ENCODE measurements at regions not wholly inside any gene's neighbourhood (a gene's known extent, or its start where the extent isn't known, plus 50 kb on each side); places are given as distances from the start of the nearest gene placed in this dataset.

GRCh38 chr9:135226369-135227050 is 139.0 kb downstream of the OLFM1 start:
- TF ChIP-seq, protein P1, sequence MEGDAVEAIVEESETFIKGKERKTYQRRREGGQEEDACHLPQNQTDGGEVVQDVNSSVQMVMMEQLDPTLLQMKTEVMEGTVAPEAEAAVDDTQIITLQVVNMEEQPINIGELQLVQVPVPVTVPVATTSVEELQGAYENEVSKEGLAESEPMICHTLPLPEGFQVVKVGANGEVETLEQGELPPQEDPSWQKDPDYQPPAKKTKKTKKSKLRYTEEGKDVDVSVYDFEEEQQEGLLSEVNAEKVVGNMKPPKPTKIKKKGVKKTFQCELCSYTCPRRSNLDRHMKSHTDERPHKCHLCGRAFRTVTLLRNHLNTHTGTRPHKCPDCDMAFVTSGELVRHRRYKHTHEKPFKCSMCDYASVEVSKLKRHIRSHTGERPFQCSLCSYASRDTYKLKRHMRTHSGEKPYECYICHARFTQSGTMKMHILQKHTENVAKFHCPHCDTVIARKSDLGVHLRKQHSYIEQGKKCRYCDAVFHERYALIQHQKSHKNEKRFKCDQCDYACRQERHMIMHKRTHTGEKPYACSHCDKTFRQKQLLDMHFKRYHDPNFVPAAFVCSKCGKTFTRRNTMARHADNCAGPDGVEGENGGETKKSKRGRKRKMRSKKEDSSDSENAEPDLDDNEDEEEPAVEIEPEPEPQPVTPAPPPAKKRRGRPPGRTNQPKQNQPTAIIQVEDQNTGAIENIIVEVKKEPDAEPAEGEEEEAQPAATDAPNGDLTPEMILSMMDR (IDR thresholded peaks at IDR 0.05; ENCODE audit: poor library complexity), result no peak
- TF ChIP-seq EZH2phosphoT487 (IDR thresholded peaks at IDR 0.05; ENCODE audit: low read depth, severe bottlenecking, unreplicated experiment) (no peak), EZH2 (IDR thresholded peaks at IDR 0.05; ENCODE audit: borderline replicate concordance) (no peak)
- Histone ChIP-seq H4K20me1 (ENCODE audit: insufficient read depth, poor library complexity, severe bottlenecking) (no peaks in the 10 kb centered on the region), H3K4me1 (ENCODE audit: insufficient read depth) (no peaks in the 10 kb centered on the region), H3K36me3 (replicated peaks; ENCODE audit: insufficient read depth, low read depth) (no peaks in the 10 kb centered on the region), H3K9me2 (replicated peaks; ENCODE audit: insufficient read depth) (no peaks in the 10 kb centered on the region), H3K4me2 (no peak overlapping the region), H3K27me3 (no peaks in the 10 kb centered on the region), H3K9me3 (ENCODE audit: low read depth) (no peaks in the 10 kb centered on the region), H2AFZ (no peak overlapping the region), H3K4me3 (no peak overlapping the region), H3K79me2 (no peaks in the 10 kb centered on the region), H3K27ac (no peak overlapping the region)
- DNase-seq (ENCODE audit: low spot score), result no peak
- 97% methylated on average over 5 of the region's 5 CpGs for WGBS (ENCODE audit: low lambda C conversion rate, missing lambda C conversion rate)

DNA sequence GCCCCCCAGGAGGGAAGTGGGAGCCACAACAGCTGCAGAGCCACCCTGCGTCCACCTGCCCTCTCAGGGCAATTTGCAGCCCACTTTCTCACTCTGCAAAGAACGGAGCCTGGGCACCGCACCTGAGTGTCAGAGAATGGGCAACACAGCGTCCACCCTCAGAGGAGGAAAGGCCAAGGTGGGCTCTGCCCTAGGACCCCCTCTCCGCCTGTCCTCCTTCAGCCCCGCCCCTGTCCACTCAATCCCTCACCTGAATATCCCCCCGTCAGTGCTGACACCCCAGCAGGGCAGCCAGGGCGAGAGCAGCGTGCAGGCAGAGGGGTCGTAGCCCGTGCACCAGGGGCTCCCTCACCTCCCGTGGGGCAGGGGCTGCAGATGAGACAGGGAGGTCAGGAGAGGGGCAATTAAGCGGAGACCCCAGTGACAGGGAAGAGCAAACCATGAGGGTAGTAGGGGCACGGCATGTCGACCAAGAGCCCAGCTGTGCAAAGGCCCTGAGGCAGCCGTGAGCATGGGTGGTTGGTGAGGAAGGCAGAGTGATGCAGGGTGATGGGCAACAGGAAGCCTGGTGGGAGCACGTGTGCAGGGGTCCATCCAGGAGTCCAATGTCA is 140.3 kb downstream of the OLFM1 start:
- no peaks in the 10 kb centered on the region for H3K4me1 ChIP-seq (ENCODE audit: insufficient read depth)
- no peak for DNase-seq (ENCODE audit: low spot score)
- TF ChIP-seq EZH2phosphoT487 (IDR thresholded peaks at IDR 0.05; ENCODE audit: low read depth, severe bottlenecking, unreplicated experiment), result no peak
- no peak for TF ChIP-seq EZH2 (IDR thresholded peaks at IDR 0.05; ENCODE audit: borderline replicate concordance)
- TF ChIP-seq, protein P1 (IDR thresholded peaks at IDR 0.05; ENCODE audit: poor library complexity), result no peak
- H3K27ac ChIP-seq, result no peak overlapping the region
- no peaks in the 10 kb centered on the region for H3K36me3 ChIP-seq (replicated peaks; ENCODE audit: insufficient read depth, low read depth)
- H3K4me2 ChIP-seq, result no peak overlapping the region
- H3K79me2 ChIP-seq, result no peaks in the 10 kb centered on the region
- 86% methylated on average over 16 of the region's 17 CpGs for WGBS (ENCODE audit: low lambda C conversion rate, missing lambda C conversion rate)
- H2AFZ ChIP-seq, result no peak overlapping the region
- H3K27me3 ChIP-seq, result no peaks in the 10 kb centered on the region
- no peaks in the 10 kb centered on the region for H3K9me2 ChIP-seq (replicated peaks; ENCODE audit: insufficient read depth)
- no peaks in the 10 kb centered on the region for H3K9me3 ChIP-seq (ENCODE audit: low read depth)
- H4K20me1 ChIP-seq (ENCODE audit: insufficient read depth, poor library complexity, severe bottlenecking), result no peaks in the 10 kb centered on the region
- no peak overlapping the region for H3K4me3 ChIP-seq

- Histone ChIP-seq H3K9me3 (ENCODE audit: low read depth) (no peaks in the 10 kb centered on the region), H3K27me3 (no peaks in the 10 kb centered on the region), H3K9me2 (replicated peaks; ENCODE audit: insufficient read depth) (no peaks in the 10 kb centered on the region), H3K4me2 (no peak overlapping the region), H3K4me3 (no peak overlapping the region), H3K36me3 (replicated peaks; ENCODE audit: insufficient read depth, low read depth) (no peaks in the 10 kb centered on the region), H4K20me1 (ENCODE audit: insufficient read depth, poor library complexity, severe bottlenecking) (no peaks in the 10 kb centered on the region), H3K27ac (no peak overlapping the region), H3K79me2 (no peaks in the 10 kb centered on the region), H2AFZ (no peak overlapping the region), H3K4me1 (ENCODE audit: insufficient read depth) (no peaks in the 10 kb centered on the region)
- 85% methylated on average over 17 of the region's 18 CpGs for WGBS (ENCODE audit: low lambda C conversion rate, missing lambda C conversion rate)
- DNase-seq (ENCODE audit: low spot score), result no peak
- TF ChIP-seq, protein P1 (IDR thresholded peaks at IDR 0.05; ENCODE audit: poor library complexity), result no peak
- TF ChIP-seq EZH2phosphoT487 (IDR thresholded peaks at IDR 0.05; ENCODE audit: low read depth, severe bottlenecking, unreplicated experiment), result no peak
- TF ChIP-seq EZH2 (IDR thresholded peaks at IDR 0.05; ENCODE audit: borderline replicate concordance), result no peak
Measured at GRCh38 chr9:135228345-135228982, 141.0 kb downstream of the OLFM1 start.
